Endothelial cell of umbilical vein (primary cell): ENCODE measurements at regions not wholly inside any gene's neighbourhood (a gene's known extent, or its start where the extent isn't known, plus 50 kb on each side); places are given as distances from the start of the nearest gene placed in this dataset.

Source experiments
- CTCF ChIP-seq, 2 donors: IDR thresholded peaks; 1 replicate in 1 of 2; 2 replicates in 1 of 2; pipeline ENCODE4 v1.5.1; 2011; ENCODE audit warnings: low read length in 2 of 2, mild to moderate bottlenecking in 2 of 2, moderate library complexity in 2 of 2, control low read depth in 1 of 2, inconsistent platforms in 1 of 2, low read depth in 1 of 2; ENCODE audit not compliant: insufficient read depth in 1 of 2; ENCODE audit errors: extremely low read depth in 1 of 2
- EZH2 ChIP-seq: IDR thresholded peaks from 2 replicates; pipeline ENCODE4 v1.6.1; 2012; ENCODE audit warnings: borderline replicate concordance, low read depth, mild to moderate bottlenecking, moderate library complexity, low read length, inconsistent platforms; ENCODE audit not compliant: severe bottlenecking
- FOS ChIP-seq: IDR thresholded peaks from 2 replicates; pipeline ENCODE4 v1.6.1; 2011; ENCODE audit warnings: mild to moderate bottlenecking, low read length, moderate library complexity, borderline replicate concordance; ENCODE audit not compliant: insufficient read depth
- MAX ChIP-seq: IDR thresholded peaks from 2 replicates; pipeline ENCODE4 v1.6.1; 2011; ENCODE audit not compliant: insufficient read depth, insufficient read length
- POLR2A ChIP-seq: IDR thresholded peaks from 2 replicates; pipeline ENCODE4 v1.6.1; 2012; ENCODE audit warnings: low read depth, mild to moderate bottlenecking, control low read depth, low read length

- TF ChIP-seq CTCF (IDR thresholded peaks at IDR 0.05; ENCODE audit: extremely low read depth in 1 of 2, insufficient read depth in 1 of 2, low read depth in 1 of 2, low read length in 2 of 2) (no peak), POLR2A (no peak), MAX (no peak), EZH2 (no peak), FOS (no peak)
These were observed 461.0 kb upstream of the JARID2 start for GRCh38 chr6:14784596-14785492.
